Hepatocyte (in vitro differentiated cells): ENCODE measurements at regions not wholly inside any gene's neighbourhood (a gene's known extent, or its start where the extent isn't known, plus 50 kb on each side); places are given as distances from the start of the nearest gene placed in this dataset.

Experiments used
- DNase-seq: peaks from one replicate; pipeline ENCODE4 v3.0.0-alpha.2; 2016; ENCODE audit warnings: low spot score
- H2AFZ ChIP-seq: fragments of 200-600 bp; sonication (generic); 2 replicates; pipeline ENCODE4 v1.6.0; 2016; ENCODE audit warnings: antibody characterized with exemption, mild to moderate bottlenecking
- H3K27ac ChIP-seq: fragments of 200-600 bp; sonication (generic); 2 replicates; pipeline ENCODE4 v1.5.1; 2016; ENCODE audit warnings: mild to moderate bottlenecking
- H3K27me3 ChIP-seq: fragments of 200-600 bp; sonication (generic); 2 replicates; pipeline ENCODE4 v1.6.1; 2016
- H3K36me3 ChIP-seq: fragments of 200-600 bp; sonication (generic); replicated peaks from 2 replicates; pipeline ENCODE4 v1.5.1; 2016; ENCODE audit warnings: low read depth; ENCODE audit not compliant: insufficient read depth
- H3K4me1 ChIP-seq: fragments of 200-600 bp; sonication (generic); 2 replicates; pipeline ENCODE4 v1.5.1; 2016; ENCODE audit warnings: mild to moderate bottlenecking, moderate library complexity; ENCODE audit not compliant: insufficient read depth
- H3K4me2 ChIP-seq: fragments of 200-600 bp; sonication (generic); 2 replicates; pipeline ENCODE4 v1.6.0; 2016
- H3K4me3 ChIP-seq: fragments of 200-600 bp; sonication (generic); 2 replicates; pipeline ENCODE4 v1.5.1; 2016; ENCODE audit warnings: mild to moderate bottlenecking
- H3K79me2 ChIP-seq: fragments of 200-600 bp; sonication (generic); 2 replicates; pipeline ENCODE4 v1.6.0; 2017; ENCODE audit warnings: mild to moderate bottlenecking
- H3K9me2 ChIP-seq: fragments of 200-600 bp; sonication (generic); replicated peaks from 2 replicates; pipeline ENCODE4 v1.6.0; 2017; ENCODE audit warnings: mild to moderate bottlenecking; ENCODE audit not compliant: insufficient read depth
- H3K9me3 ChIP-seq: fragments of 200-600 bp; sonication (generic); 2 replicates; pipeline ENCODE4 v1.5.1; 2016; ENCODE audit warnings: low read depth, mild to moderate bottlenecking
- H4K20me1 ChIP-seq: fragments of 200-600 bp; sonication (generic); 2 replicates; pipeline ENCODE4 v1.6.0; 2016; ENCODE audit warnings: mild to moderate bottlenecking; ENCODE audit not compliant: insufficient read depth, poor library complexity, severe bottlenecking
- CTCF ChIP-seq: fragments of 200-600 bp; sonication (generic); IDR thresholded peaks from 2 replicates; pipeline ENCODE4 v1.5.1; 2016; ENCODE audit warnings: antibody characterized with exemption, mild to moderate bottlenecking; ENCODE audit not compliant: poor library complexity
- EZH2 ChIP-seq: fragments of 200-600 bp; sonication (generic); IDR thresholded peaks from 2 replicates; pipeline ENCODE4 v1.6.1; 2016; ENCODE audit warnings: antibody characterized with exemption, mild to moderate bottlenecking, borderline replicate concordance
- EZH2phosphoT487 ChIP-seq: fragments of 200-600 bp; sonication (generic); IDR thresholded peaks from one replicate; pipeline ENCODE4 v1.6.1; 2018; ENCODE audit warnings: antibody characterized with exemption, mild to moderate bottlenecking, low read depth, moderate library complexity; ENCODE audit not compliant: unreplicated experiment, severe bottlenecking
- WGBS: methylation state at CpG from one replicate; pipeline ENCODE4 v1.1.6; 2016; ENCODE audit warnings: low lambda C conversion rate; ENCODE audit errors: missing lambda C conversion rate; 5-methylcytosine and 5-hydroxymethylcytosine counted together

- H3K27me3 ChIP-seq = no peaks in the 10 kb centered on the region
- no peaks in the 10 kb centered on the region for H3K36me3 ChIP-seq
- H3K9me2 ChIP-seq = no peaks in the 10 kb centered on the region
- DNase-seq = no peak
- H3K9me3 ChIP-seq = no peaks in the 10 kb centered on the region
- H3K4me3 ChIP-seq = no peak overlapping the region
- no peak overlapping the region for H2AFZ ChIP-seq
- no peak overlapping the region for H3K27ac ChIP-seq
- peaks cover 77% of the 10 kb centered on the region for H3K79me2 ChIP-seq
- TF ChIP-seq EZH2 (no peak), CTCF (no peak), EZH2phosphoT487 (no peak)
- H4K20me1 ChIP-seq = no peaks in the 10 kb centered on the region
- 91% methylated on average over 5 of the region's 5 CpGs for WGBS
- H3K4me2 ChIP-seq = no peak overlapping the region
- H3K4me1 ChIP-seq = peaks cover 3% of the 10 kb centered on the region
These were observed 62.8 kb downstream of the UTRN start for GRCh38 chr6:144347933-144348332.

- WGBS = 59% methylated on average over 8 of the region's 8 CpGs
- TF ChIP-seq EZH2phosphoT487 (no peak), EZH2 (no peak), CTCF (no peak)
- Histone ChIP-seq H4K20me1 (no peaks in the 10 kb centered on the region), H3K9me2 (no peaks in the 10 kb centered on the region), H2AFZ (no peak overlapping the region), H3K9me3 (no peaks in the 10 kb centered on the region), H3K36me3 (no peaks in the 10 kb centered on the region), H3K4me3 (no peak overlapping the region), H3K27ac (peak overlapping the region; percentile 26), H3K4me1 (peaks cover 3% of the 10 kb centered on the region), H3K79me2 (peaks cover 88% of the 10 kb centered on the region), H3K4me2 (no peak overlapping the region), H3K27me3 (no peaks in the 10 kb centered on the region)
- no peak for DNase-seq
These were observed 64.8 kb downstream of the UTRN start for GRCh38 chr6:144349690-144350527.

GRCh38 chr6:144350528-144350880 is 65.4 kb downstream of the UTRN start:
- no peak overlapping the region for H3K27ac ChIP-seq
- DNase-seq = no peak
- H2AFZ ChIP-seq = no peak overlapping the region
- H3K9me2 ChIP-seq = no peaks in the 10 kb centered on the region
- no peaks in the 10 kb centered on the region for H3K36me3 ChIP-seq
- H3K4me3 ChIP-seq = no peak overlapping the region
- H3K79me2 ChIP-seq = peaks cover 88% of the 10 kb centered on the region
- 91% methylated on average over 2 of the region's 2 CpGs for WGBS
- no peak overlapping the region for H3K4me2 ChIP-seq
- TF ChIP-seq EZH2phosphoT487 (no peak), CTCF (no peak), EZH2 (no peak)
- H3K27me3 ChIP-seq = no peaks in the 10 kb centered on the region
- H3K9me3 ChIP-seq = no peaks in the 10 kb centered on the region
- no peaks in the 10 kb centered on the region for H4K20me1 ChIP-seq
- peaks cover 3% of the 10 kb centered on the region for H3K4me1 ChIP-seq
